NB4 (cell line): ENCODE measurements at regions not wholly inside any gene's neighbourhood (a gene's known extent, or its start where the extent isn't known, plus 50 kb on each side); places are given as distances from the start of the nearest gene placed in this dataset.
"Not testable (repeated sequence)": the region's sequence is repeated elsewhere in the genome, so short reads cannot be mapped to it uniquely, and the experiment has no call there.

Experiments
- POLR2A ChIP-seq: IDR thresholded peaks from 2 replicates; pipeline ENCODE4 v1.6.1; 2011; ENCODE audit warnings: mild to moderate bottlenecking; ENCODE audit not compliant: insufficient read length; ENCODE audit errors: extremely low read depth
- TF ChIP-seq, protein P1 (sequence below): IDR thresholded peaks from one replicate; pipeline ENCODE4 v1.5.1; 2012; ENCODE audit warnings: low read depth, low read length

DNA sequence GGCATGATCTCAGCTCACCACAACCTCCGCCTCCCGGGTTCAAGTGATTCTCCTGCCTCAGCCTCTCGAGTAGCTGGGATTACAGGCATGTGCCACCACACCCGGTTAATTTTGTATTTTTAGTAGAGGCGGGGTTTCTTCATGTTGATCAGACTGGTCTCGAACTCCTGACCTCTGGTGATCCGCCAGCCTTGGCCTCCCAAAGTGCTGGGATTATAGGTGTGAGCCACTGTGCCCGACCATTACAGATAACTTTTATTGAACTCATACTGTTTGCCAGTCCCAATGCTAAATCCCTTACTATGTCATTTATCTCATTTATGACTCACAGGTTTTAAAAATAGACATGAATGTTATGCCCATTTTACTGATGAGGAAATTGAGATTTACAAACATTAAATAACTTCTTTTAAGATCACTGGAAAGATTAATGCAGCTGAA lies 193.9 kb upstream of the ZNF217 start:
- TF ChIP-seq, protein P1, sequence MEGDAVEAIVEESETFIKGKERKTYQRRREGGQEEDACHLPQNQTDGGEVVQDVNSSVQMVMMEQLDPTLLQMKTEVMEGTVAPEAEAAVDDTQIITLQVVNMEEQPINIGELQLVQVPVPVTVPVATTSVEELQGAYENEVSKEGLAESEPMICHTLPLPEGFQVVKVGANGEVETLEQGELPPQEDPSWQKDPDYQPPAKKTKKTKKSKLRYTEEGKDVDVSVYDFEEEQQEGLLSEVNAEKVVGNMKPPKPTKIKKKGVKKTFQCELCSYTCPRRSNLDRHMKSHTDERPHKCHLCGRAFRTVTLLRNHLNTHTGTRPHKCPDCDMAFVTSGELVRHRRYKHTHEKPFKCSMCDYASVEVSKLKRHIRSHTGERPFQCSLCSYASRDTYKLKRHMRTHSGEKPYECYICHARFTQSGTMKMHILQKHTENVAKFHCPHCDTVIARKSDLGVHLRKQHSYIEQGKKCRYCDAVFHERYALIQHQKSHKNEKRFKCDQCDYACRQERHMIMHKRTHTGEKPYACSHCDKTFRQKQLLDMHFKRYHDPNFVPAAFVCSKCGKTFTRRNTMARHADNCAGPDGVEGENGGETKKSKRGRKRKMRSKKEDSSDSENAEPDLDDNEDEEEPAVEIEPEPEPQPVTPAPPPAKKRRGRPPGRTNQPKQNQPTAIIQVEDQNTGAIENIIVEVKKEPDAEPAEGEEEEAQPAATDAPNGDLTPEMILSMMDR, result not testable (repeated sequence)
- not testable (repeated sequence) for TF ChIP-seq POLR2A
